ENCODE measurements at regions not wholly inside any gene's neighbourhood (a gene's known extent, or its start where the extent isn't known, plus 50 kb on each side); places are given as distances from the start of the nearest gene placed in this dataset.
A peak's percentile ranks its signal among the peaks of the same experiment; 100 is the strongest.

DNA sequence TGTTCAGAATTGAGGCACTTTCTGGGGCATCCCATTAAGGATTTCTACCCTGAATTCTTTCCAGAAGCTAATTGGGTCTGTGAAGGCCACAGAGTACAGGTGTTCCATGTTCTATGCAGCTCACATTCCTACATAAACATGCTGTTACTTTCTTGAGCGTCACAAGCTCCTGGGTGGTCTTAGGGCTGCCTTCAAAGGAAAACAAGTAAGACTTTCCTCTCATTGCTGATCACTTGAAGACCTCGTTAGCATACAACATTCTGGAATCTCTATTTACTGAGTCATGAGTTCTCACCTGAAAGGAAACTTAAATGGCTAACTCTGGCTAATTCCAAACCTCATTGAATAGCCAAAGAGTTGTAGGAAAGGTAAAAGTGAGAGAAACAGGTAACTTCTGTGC is 63.0 kb upstream of the HMGA2 start:
- H3K4me2 ChIP-seq (ENCODE audit: extremely low read depth, insufficient read depth, low read length): no peak overlapping the region
- H3K27ac ChIP-seq (ENCODE audit: insufficient read depth, low read length): no peak overlapping the region
- H3K27me3 ChIP-seq (ENCODE audit: control insufficient read depth, insufficient read depth, low read length): no peaks in the 10 kb centered on the region
- H3K4me1 ChIP-seq (ENCODE audit: control insufficient read depth, extremely low read depth, insufficient read depth, low read length): no peaks in the 10 kb centered on the region
- DNase-seq (ENCODE audit: low read depth in 2 of 2): no peak
- no peak overlapping the region for H3K4me3 ChIP-seq (replicated peaks in 1 of 4; ENCODE audit: control extremely low read depth in 1 of 4, insufficient read depth in 1 of 4, low read depth in 3 of 4, low read length in 4 of 4)
- no peaks in the 10 kb centered on the region for H3K36me3 ChIP-seq (ENCODE audit: control insufficient read depth, insufficient read depth, low read length)
- no peaks in the 10 kb centered on the region for H3K79me2 ChIP-seq (ENCODE audit: control insufficient read depth, insufficient read depth, low read length)
- TF ChIP-seq EZH2 (IDR thresholded peaks at IDR 0.05; ENCODE audit: low read length, missing control alignments): no peak
- TF ChIP-seq, protein P1, sequence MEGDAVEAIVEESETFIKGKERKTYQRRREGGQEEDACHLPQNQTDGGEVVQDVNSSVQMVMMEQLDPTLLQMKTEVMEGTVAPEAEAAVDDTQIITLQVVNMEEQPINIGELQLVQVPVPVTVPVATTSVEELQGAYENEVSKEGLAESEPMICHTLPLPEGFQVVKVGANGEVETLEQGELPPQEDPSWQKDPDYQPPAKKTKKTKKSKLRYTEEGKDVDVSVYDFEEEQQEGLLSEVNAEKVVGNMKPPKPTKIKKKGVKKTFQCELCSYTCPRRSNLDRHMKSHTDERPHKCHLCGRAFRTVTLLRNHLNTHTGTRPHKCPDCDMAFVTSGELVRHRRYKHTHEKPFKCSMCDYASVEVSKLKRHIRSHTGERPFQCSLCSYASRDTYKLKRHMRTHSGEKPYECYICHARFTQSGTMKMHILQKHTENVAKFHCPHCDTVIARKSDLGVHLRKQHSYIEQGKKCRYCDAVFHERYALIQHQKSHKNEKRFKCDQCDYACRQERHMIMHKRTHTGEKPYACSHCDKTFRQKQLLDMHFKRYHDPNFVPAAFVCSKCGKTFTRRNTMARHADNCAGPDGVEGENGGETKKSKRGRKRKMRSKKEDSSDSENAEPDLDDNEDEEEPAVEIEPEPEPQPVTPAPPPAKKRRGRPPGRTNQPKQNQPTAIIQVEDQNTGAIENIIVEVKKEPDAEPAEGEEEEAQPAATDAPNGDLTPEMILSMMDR (conservative IDR thresholded peaks at IDR 0.05 in 1 of 2, IDR thresholded peaks at IDR 0.05 in 1 of 2; ENCODE audit: low read depth in 1 of 2, low read length in 2 of 2): no peak
- no peak overlapping the region for H2AFZ ChIP-seq (ENCODE audit: low read length)
- H3K9ac ChIP-seq (ENCODE audit: insufficient read depth, low read length): no peak overlapping the region
- no peaks in the 10 kb centered on the region for H4K20me1 ChIP-seq (ENCODE audit: control insufficient read depth, extremely low read depth, insufficient read depth, low read length)
- no peaks in the 10 kb centered on the region for H3K9me3 ChIP-seq (ENCODE audit: control insufficient read depth, insufficient read depth, low read depth, low read length)

DNA sequence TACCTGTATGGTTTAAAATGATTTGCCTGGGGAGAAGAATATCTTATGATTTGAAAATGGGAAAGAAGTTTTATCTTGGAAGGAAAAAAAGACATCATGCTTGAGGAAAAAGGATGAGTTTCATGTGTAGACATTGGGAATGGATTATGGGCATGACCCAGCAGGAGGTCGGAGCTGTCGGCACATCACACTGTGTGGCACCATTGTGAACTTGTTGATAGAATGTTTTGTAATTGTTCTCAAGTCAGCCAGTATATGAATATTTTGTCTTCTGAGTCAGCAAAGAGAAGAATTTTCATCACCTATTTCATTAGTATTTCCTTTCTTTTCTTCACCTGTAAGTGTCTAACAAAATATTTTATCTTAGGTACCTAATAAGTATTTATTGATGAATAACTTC is 60.0 kb upstream of the HMGA2 start:
- H3K36me3 ChIP-seq (ENCODE audit: control insufficient read depth, insufficient read depth, low read length): no peaks in the 10 kb centered on the region
- no peak overlapping the region for H3K27ac ChIP-seq (ENCODE audit: insufficient read depth, low read length)
- no peaks in the 10 kb centered on the region for H3K27me3 ChIP-seq (ENCODE audit: control insufficient read depth, insufficient read depth, low read length)
- no peaks in the 10 kb centered on the region for H3K79me2 ChIP-seq (ENCODE audit: control insufficient read depth, insufficient read depth, low read length)
- H3K4me3 ChIP-seq (replicated peaks in 1 of 4; ENCODE audit: control extremely low read depth in 1 of 4, insufficient read depth in 1 of 4, low read depth in 3 of 4, low read length in 4 of 4): no peak overlapping the region
- H3K4me2 ChIP-seq (ENCODE audit: extremely low read depth, insufficient read depth, low read length): no peak overlapping the region
- no peak overlapping the region for H3K9ac ChIP-seq (ENCODE audit: insufficient read depth, low read length)
- no peaks in the 10 kb centered on the region for H4K20me1 ChIP-seq (ENCODE audit: control insufficient read depth, extremely low read depth, insufficient read depth, low read length)
- TF ChIP-seq EZH2 (IDR thresholded peaks at IDR 0.05; ENCODE audit: low read length, missing control alignments): no peak
- TF ChIP-seq, protein P1 (conservative IDR thresholded peaks at IDR 0.05 in 1 of 2, IDR thresholded peaks at IDR 0.05 in 1 of 2; ENCODE audit: low read depth in 1 of 2, low read length in 2 of 2): no peak
- no peak overlapping the region for H2AFZ ChIP-seq (ENCODE audit: low read length)
- H3K9me3 ChIP-seq (ENCODE audit: control insufficient read depth, insufficient read depth, low read depth, low read length): no peaks in the 10 kb centered on the region
- no peaks in the 10 kb centered on the region for H3K4me1 ChIP-seq (ENCODE audit: control insufficient read depth, extremely low read depth, insufficient read depth, low read length)
- DNase-seq (ENCODE audit: low read depth in 2 of 2): no peak

DNA sequence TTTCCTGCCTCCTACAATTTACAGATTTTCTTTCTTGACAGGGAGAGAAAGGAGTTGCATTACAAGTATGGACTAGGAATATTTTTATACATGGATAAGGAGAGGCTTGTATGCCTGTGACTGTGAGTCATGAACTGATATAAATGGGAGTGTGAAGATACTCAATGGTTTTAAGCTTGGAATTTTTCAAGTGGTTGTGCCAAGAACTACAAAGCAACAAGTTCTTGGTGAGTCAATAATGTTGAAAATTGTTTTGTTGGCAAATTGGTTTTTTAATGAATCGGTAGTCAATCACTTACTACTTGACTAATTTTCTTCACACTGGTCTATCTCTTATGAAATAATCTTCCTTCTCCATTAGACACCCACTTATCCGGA is 58.9 kb upstream of the HMGA2 start:
- Histone ChIP-seq H3K27me3 (ENCODE audit: control insufficient read depth, insufficient read depth, low read length) (no peaks in the 10 kb centered on the region), H2AFZ (ENCODE audit: low read length) (no peak overlapping the region), H3K79me2 (ENCODE audit: control insufficient read depth, insufficient read depth, low read length) (no peaks in the 10 kb centered on the region), H3K9me3 (ENCODE audit: control insufficient read depth, insufficient read depth, low read depth, low read length) (no peaks in the 10 kb centered on the region), H4K20me1 (ENCODE audit: control insufficient read depth, extremely low read depth, insufficient read depth, low read length) (no peaks in the 10 kb centered on the region), H3K4me2 (ENCODE audit: extremely low read depth, insufficient read depth, low read length) (no peak overlapping the region), H3K4me3 (replicated peaks in 1 of 4; ENCODE audit: control extremely low read depth in 1 of 4, insufficient read depth in 1 of 4, low read depth in 3 of 4, low read length in 4 of 4) (no peak overlapping the region), H3K4me1 (ENCODE audit: control insufficient read depth, extremely low read depth, insufficient read depth, low read length) (no peaks in the 10 kb centered on the region), H3K27ac (ENCODE audit: insufficient read depth, low read length) (no peak overlapping the region), H3K36me3 (ENCODE audit: control insufficient read depth, insufficient read depth, low read length) (no peaks in the 10 kb centered on the region), H3K9ac (ENCODE audit: insufficient read depth, low read length) (no peak overlapping the region)
- TF ChIP-seq, protein P1 (conservative IDR thresholded peaks at IDR 0.05 in 1 of 2, IDR thresholded peaks at IDR 0.05 in 1 of 2; ENCODE audit: low read depth in 1 of 2, low read length in 2 of 2): no peak
- peak; percentile 53 to 96 for DNase-seq (ENCODE audit: low read depth in 2 of 2)

Measured in fibroblast of lung (primary cell).